GM19099 (cell line): ENCODE measurements at regions not wholly inside any gene's neighbourhood (a gene's known extent, or its start where the extent isn't known, plus 50 kb on each side); places are given as distances from the start of the nearest gene placed in this dataset.

Experiments
- POLR2A ChIP-seq: IDR thresholded peaks from 3 replicates; pipeline ENCODE4 v1.6.1; 2011; ENCODE audit warnings: low read depth; ENCODE audit not compliant: insufficient read length; ENCODE audit errors: extremely low read depth

DNA sequence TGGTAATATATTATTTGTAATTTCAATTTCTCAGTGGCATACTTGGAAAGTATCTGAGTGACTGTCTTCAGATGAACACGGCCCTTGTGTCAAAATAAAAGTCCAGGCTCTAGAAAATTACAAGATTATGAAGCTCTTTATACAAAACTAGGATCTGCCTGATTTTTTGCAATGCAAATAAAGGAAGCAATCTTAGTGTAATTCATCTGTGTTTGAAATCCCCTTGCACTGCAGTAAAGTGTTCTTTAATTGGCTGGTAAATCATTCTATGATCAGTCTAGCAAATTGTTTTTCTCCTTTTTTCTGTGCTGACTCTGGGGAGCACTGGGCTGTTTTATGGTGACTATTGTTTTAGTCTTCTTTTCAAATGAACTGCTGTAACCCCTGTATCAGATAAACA lies 1039.0 kb downstream of the SOCS6 start:
- TF ChIP-seq POLR2A, result no peak

DNA sequence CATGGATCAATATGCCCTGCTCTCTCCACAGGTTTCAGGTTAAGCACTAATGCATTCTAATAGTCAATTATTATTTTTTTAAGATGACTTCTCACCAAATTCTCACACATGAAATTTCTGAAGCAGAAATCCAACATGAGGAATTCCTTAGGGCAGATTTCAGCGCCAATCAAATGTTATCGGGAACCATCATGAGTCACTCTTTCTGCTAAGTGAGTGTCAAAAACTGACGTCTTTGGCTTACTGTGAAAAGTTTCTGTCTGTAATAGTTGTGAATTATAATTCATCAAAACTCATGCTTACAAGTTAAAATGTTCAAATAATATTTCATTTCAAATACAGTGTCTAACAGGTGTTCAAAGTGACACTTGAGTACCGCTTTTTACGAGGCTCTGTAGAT lies 1038.6 kb downstream of the SOCS6 start:
- no peak for TF ChIP-seq POLR2A

GRCh38 chr18:71326826-71327225 lies 1038.0 kb downstream of the SOCS6 start:
- TF ChIP-seq POLR2A, result no peak

DNA sequence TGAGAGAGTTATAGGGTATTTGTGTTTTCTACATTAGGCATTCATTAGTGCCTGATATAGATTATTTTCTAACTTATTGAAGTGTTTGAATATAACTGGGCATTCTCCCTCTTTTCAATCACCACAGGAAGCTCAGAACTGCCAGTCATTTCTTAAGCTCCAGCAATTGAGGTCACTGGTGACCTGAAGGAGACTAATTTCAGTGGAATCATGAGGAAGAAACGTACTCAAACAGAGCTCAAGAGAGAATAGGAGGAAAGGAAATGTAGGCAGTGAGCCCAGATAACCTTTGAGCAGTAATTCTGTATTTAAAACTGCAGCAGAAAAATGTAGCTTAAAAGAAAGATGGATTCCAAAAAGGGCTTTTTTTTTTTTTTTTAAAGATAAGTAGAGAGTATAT lies 1035.5 kb downstream of the SOCS6 start:
- no peak for TF ChIP-seq POLR2A

DNA sequence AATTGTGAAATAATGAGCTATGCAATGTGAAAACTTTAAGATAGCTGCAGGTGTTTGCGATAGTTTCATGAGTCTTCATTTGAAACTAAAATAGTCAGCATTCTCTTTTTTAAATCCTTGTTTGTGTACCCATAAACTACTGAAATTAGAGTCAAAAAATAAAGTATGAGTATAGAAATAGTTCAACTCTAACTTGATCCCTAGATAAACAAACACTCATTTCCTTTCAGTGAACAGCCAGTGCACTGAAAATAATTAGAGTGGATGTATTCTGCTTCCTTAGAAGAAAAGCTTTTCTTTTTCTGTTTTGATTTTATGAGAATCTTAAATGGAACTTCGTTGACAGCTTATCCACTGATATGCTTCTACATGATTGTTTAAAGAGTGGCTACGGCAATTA lies 1033.4 kb downstream of the SOCS6 start:
- no peak for TF ChIP-seq POLR2A

GRCh38 chr18:71321319-71321718 lies 1032.5 kb downstream of the SOCS6 start:
- no peak for TF ChIP-seq POLR2A

DNA sequence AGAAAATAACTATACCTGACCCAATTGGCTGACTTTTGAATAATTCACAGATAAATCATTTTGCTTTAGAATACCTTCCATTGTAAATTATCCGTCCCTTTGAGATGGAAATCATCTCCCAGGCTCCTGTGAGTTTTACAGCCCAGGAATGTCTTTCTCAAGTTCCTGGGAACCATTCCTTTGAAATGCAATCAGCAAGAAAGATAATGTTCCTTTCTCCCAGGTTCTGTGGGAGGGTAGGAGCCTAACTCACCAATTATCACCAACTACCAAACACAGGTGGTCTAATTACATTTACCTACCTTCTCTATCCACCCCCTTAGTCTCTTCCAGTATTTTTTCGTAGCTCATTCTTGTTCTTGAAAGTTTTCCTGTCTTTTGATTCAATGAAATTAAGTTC lies 1016.0 kb downstream of the SOCS6 start:
- no peak for TF ChIP-seq POLR2A

GRCh38 chr18:71301596-71301995 lies 1012.8 kb downstream of the SOCS6 start:
- TF ChIP-seq POLR2A, result no peak

- TF ChIP-seq POLR2A, result no peak
These were observed 1004.5 kb downstream of the SOCS6 start for GRCh38 chr18:71293322-71293721.

- TF ChIP-seq POLR2A, result no peak
These were observed 998.4 kb downstream of the SOCS6 start for GRCh38 chr18:71287268-71287667.

DNA sequence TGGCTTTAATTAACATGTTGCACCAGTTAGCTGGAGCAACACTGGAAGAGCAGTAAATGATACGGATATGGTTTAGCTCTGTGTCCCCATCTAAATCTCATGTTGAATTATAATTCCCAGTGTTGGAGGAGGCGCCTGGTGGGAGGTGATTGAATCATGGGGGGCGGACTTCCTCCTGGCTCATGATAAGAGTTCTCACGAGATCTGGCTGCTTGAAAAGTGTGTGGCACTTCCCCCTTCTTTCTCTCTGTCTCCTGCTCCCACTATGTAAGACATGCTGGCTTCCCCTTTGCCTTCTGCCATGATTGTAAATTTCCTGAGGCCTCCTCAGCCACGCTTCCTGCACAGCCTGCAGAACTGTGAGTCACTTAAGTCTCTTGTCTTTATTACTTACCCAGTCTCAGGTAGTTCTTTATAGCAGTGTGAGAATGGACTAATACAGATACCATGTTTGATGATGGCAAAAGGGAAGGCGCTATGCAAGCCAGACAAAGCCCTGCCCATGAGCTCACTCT lies 963.6 kb downstream of the SOCS6 start:
- TF ChIP-seq POLR2A, result no peak

- TF ChIP-seq POLR2A, result no peak
These were observed 961.3 kb downstream of the SOCS6 start for GRCh38 chr18:71250191-71250590.

DNA sequence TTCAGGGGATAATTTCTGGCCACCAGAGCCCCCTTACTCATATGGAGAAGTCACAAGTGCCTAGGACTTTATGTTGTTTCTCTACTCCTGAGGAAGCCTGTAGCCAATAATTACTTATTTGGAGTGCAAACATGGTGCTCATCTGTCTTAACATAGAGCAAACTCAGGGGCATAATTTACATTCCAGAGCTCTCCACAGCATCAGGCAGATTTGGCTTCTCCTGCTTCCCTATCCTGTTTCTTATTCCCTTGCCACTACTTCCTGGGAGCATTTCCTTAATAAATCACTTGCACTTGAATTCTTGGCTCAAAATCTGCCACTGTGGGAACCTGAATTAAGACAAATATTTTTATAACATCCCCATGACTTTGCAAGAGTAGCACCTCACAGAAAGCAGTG lies 960.9 kb downstream of the SOCS6 start:
- TF ChIP-seq POLR2A, result no peak

DNA sequence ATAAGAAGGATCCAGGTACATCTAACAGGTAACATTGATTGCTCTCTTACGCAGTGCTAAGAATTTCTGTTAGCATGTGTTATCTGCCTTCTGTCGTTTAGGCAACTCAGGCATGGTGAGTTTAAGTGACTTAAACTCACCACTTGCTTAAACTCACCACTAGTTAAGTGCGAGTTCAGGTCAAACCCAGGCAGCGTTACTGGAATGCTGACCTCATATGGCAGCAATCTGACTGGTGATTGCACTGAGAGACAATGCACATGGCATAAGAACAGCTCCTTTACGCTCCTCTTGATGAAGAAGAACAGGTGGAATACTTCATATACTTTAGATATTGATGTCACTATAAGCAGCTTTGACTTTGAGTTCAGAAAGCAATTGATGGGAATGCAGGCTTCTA lies 954.1 kb downstream of the SOCS6 start:
- no peak for TF ChIP-seq POLR2A

- TF ChIP-seq POLR2A, result no peak
These were observed 950.3 kb downstream of the SOCS6 start for GRCh38 chr18:71238974-71239624.

DNA sequence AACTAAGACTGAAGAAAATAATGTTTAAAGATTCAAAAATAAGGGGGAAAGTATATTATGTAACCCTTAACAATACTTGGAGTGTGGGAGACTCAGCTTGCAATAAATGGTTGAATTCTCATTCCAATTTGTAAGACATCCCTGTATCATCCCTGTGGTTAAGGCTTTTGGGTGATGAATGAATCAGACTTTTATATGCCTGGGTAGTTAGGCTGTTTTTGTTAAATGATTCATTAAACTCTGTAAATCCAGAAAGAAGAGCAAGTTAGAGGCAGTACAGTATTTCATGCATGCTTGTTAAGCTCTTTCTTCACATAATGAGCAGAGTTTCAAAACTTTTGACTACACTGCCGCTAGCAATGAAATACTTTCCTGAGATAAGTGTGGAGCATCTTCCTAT lies 948.8 kb downstream of the SOCS6 start:
- no peak for TF ChIP-seq POLR2A

- no peak for TF ChIP-seq POLR2A
These were observed 944.3 kb downstream of the SOCS6 start for GRCh38 chr18:71233177-71233576.
